Stimulated activated CD8-positive, alpha-beta memory T cell treated with anti-CD3 and anti-CD28 coated beads, Interleukin-7, amount 100 ng/mL, for 1 hour (primary cell): ENCODE measurements at regions not wholly inside any gene's neighbourhood (a gene's known extent, or its start where the extent isn't known, plus 50 kb on each side); places are given as distances from the start of the nearest gene placed in this dataset.

Experiments
- DNase-seq, 2 donors: peaks; one replicate each; pipeline ENCODE4 v3.0.0-alpha.2; 2020; ENCODE audit warnings: low read depth in 2 of 2

GRCh38 chr16:80418517-80419355, 122.1 kb upstream of the DYNLRB2 start:
- no peak for DNase-seq

- DNase-seq = no peak
These were observed 123.0 kb upstream of the DYNLRB2 start for GRCh38 chr16:80417706-80418271.

GRCh38 chr16:80408014-80408413, 132.8 kb upstream of the DYNLRB2 start:
- no peak for DNase-seq

GRCh38 chr16:80407265-80407987, 133.4 kb upstream of the DYNLRB2 start:
- DNase-seq = no peak

GRCh38 chr16:80404847-80405246, 135.9 kb upstream of the DYNLRB2 start:
- DNase-seq = no peak

- no peak for DNase-seq
These were observed 136.9 kb upstream of the DYNLRB2 start for GRCh38 chr16:80403894-80404293.

- no peak for DNase-seq
These were observed 149.8 kb upstream of the DYNLRB2 start for GRCh38 chr16:80390871-80391489.

- DNase-seq = no peak
These were observed 150.7 kb upstream of the DYNLRB2 start for GRCh38 chr16:80390046-80390445.

GRCh38 chr16:80389338-80389737, 151.5 kb upstream of the DYNLRB2 start:
- no peak for DNase-seq

- DNase-seq = no peak
These were observed 153.4 kb upstream of the DYNLRB2 start for GRCh38 chr16:80387318-80387921.

- DNase-seq = no peak
These were observed 155.9 kb upstream of the DYNLRB2 start for GRCh38 chr16:80384862-80385261.

- no peak for DNase-seq
These were observed 160.3 kb upstream of the DYNLRB2 start for GRCh38 chr16:80380514-80380913.

GRCh38 chr16:80377096-80377956, 163.5 kb upstream of the DYNLRB2 start:
- no peak for DNase-seq

- no peak for DNase-seq
These were observed 164.8 kb upstream of the DYNLRB2 start for GRCh38 chr16:80375973-80376372.

GRCh38 chr16:80375513-80375912, 165.3 kb upstream of the DYNLRB2 start:
- DNase-seq = no peak

- DNase-seq = no peak
These were observed 168.5 kb upstream of the DYNLRB2 start for GRCh38 chr16:80372341-80372740.

- no peak for DNase-seq
These were observed 171.4 kb upstream of the DYNLRB2 start for GRCh38 chr16:80369138-80369958.

- no peak for DNase-seq
These were observed 173.6 kb upstream of the DYNLRB2 start for GRCh38 chr16:80367037-80367658.

- DNase-seq = no peak
These were observed 174.8 kb upstream of the DYNLRB2 start for GRCh38 chr16:80366023-80366422.

- DNase-seq = no peak
These were observed 178.0 kb upstream of the DYNLRB2 start for GRCh38 chr16:80362816-80363215.
